Skin epidermis (tissue), 12 donors: ENCODE measurements at regions not wholly inside any gene's neighbourhood (a gene's known extent, or its start where the extent isn't known, plus 50 kb on each side); places are given as distances from the start of the nearest gene placed in this dataset.
"Not testable (repeated sequence)": the region's sequence is repeated elsewhere in the genome, so short reads cannot be mapped to it uniquely, and the experiment has no call there.

ENCODE experiments used
- H3K27ac ChIP-seq, 21 experiments: fragments of 200-600 bp; sonication (generic) in 11 of 21; one replicate each; pipeline ENCODE4 v1.5.0; 2020; ENCODE audit warnings: mild to moderate bottlenecking in 3 of 21, inconsistent platforms in 2 of 21, moderate library complexity in 2 of 21
- H3K4me3 ChIP-seq, 7 experiments: fragments of 200-600 bp; sonication (generic) in 2 of 7; one replicate each; pipeline ENCODE4 v1.5.0; 2020; ENCODE audit warnings: inconsistent platforms in 2 of 7, mild to moderate bottlenecking in 2 of 7, moderate library complexity in 1 of 7

GRCh38 chr14:105913221-105913620, 386.8 kb downstream of the TMEM121 start:
- no peak overlapping the region for H3K27ac ChIP-seq
- H3K4me3 ChIP-seq = no peak overlapping the region

- no peak overlapping the region for H3K27ac ChIP-seq
- H3K4me3 ChIP-seq = no peak overlapping the region
Measured at GRCh38 chr14:105913861-105914260, 387.5 kb downstream of the TMEM121 start.

- not testable (repeated sequence) for H3K4me3 ChIP-seq, H3K27ac ChIP-seq
Measured at GRCh38 chr14:105914281-105914680, 387.9 kb downstream of the TMEM121 start.

GRCh38 chr14:105914738-105915385, 388.5 kb downstream of the TMEM121 start:
- Histone ChIP-seq H3K4me3 (no peak overlapping the region), H3K27ac (no peak overlapping the region)

- H3K4me3 ChIP-seq, H3K27ac ChIP-seq: not testable (repeated sequence)
Measured at GRCh38 chr14:105915546-105915945, 389.2 kb downstream of the TMEM121 start.

- not testable (repeated sequence) for H3K27ac ChIP-seq
Measured at GRCh38 chr14:105917136-105917932, 391.0 kb downstream of the TMEM121 start.

GRCh38 chr14:105917933-105918436, 391.6 kb downstream of the TMEM121 start:
- Histone ChIP-seq H3K4me3 (no peak overlapping the region), H3K27ac (no peak overlapping the region)

More at GRCh38 chr14:105917136-105917932, 391.0 kb downstream of the TMEM121 start:
- H3K4me3 ChIP-seq = not testable (repeated sequence)

GRCh38 chr14:105918496-105919262, 392.3 kb downstream of the TMEM121 start:
- Histone ChIP-seq H3K27ac (no peak overlapping the region), H3K4me3 (no peak overlapping the region)

GRCh38 chr14:105919458-105920150, 393.2 kb downstream of the TMEM121 start:
- Histone ChIP-seq H3K27ac (no peak overlapping the region), H3K4me3 (no peak overlapping the region)

GRCh38 chr14:105920151-105920700, 393.8 kb downstream of the TMEM121 start:
- not testable (repeated sequence) for H3K27ac ChIP-seq, H3K4me3 ChIP-seq

GRCh38 chr14:105920803-105921755, 394.7 kb downstream of the TMEM121 start:
- H3K4me3 ChIP-seq, H3K27ac ChIP-seq: not testable (repeated sequence)

GRCh38 chr14:105921781-105922180, 395.4 kb downstream of the TMEM121 start:
- H3K4me3 ChIP-seq, H3K27ac ChIP-seq: not testable (repeated sequence)

GRCh38 chr14:105923520-105924191, 397.3 kb downstream of the TMEM121 start:
- not testable (repeated sequence) for H3K27ac ChIP-seq, H3K4me3 ChIP-seq

GRCh38 chr14:105924951-105925591, 398.7 kb downstream of the TMEM121 start:
- Histone ChIP-seq H3K4me3 (no peak overlapping the region), H3K27ac (no peak overlapping the region)

- no peak overlapping the region for H3K27ac ChIP-seq
- H3K4me3 ChIP-seq = no peak overlapping the region
Measured at GRCh38 chr14:105925615-105926372, 399.4 kb downstream of the TMEM121 start.

GRCh38 chr14:105926373-105927095, 400.2 kb downstream of the TMEM121 start:
- Histone ChIP-seq H3K4me3 (no peak overlapping the region), H3K27ac (no peak overlapping the region)
